HL-60 (cell line): ENCODE measurements at regions not wholly inside any gene's neighbourhood (a gene's known extent, or its start where the extent isn't known, plus 50 kb on each side); places are given as distances from the start of the nearest gene placed in this dataset.

Experiments used
- POLR2AphosphoS5 ChIP-seq: IDR thresholded peaks from 2 replicates; pipeline ENCODE4 v1.6.1; 2012; ENCODE audit warnings: low read depth
- SPI1 ChIP-seq: IDR thresholded peaks from 2 replicates; pipeline ENCODE4 v1.6.1; 2012; ENCODE audit warnings: low read depth, mild to moderate bottlenecking, borderline replicate concordance
- TF ChIP-seq, protein P1 (sequence below): IDR thresholded peaks from one replicate; pipeline ENCODE4 v1.5.1; 2011; ENCODE audit warnings: low read length, control low read depth, inconsistent platforms; ENCODE audit not compliant: insufficient read depth
- TF ChIP-seq, protein P2 (sequence below): IDR thresholded peaks from 2 replicates; pipeline ENCODE4 v1.6.1; 2012; ENCODE audit warnings: low read depth; ENCODE audit not compliant: insufficient replicate concordance

DNA sequence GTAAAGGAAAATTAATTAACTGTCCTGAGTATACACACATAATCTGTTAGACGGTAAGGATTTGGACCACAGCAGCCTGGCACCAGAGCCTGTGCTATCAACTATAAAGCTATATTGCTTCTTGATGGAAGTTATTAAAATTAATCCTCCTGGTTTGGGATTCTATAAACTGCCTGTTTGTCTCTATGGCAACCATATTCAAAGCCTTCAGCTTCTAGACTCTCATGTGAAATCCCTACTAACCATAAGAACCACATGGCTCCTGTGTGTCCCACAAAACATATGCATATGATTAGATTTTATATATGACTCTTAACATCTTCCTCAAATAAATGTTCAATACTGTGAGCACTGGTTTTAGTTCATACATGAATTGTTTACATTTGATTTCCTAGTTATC lies 380.8 kb downstream of the ANKRD50 start:
- TF ChIP-seq, protein P1, sequence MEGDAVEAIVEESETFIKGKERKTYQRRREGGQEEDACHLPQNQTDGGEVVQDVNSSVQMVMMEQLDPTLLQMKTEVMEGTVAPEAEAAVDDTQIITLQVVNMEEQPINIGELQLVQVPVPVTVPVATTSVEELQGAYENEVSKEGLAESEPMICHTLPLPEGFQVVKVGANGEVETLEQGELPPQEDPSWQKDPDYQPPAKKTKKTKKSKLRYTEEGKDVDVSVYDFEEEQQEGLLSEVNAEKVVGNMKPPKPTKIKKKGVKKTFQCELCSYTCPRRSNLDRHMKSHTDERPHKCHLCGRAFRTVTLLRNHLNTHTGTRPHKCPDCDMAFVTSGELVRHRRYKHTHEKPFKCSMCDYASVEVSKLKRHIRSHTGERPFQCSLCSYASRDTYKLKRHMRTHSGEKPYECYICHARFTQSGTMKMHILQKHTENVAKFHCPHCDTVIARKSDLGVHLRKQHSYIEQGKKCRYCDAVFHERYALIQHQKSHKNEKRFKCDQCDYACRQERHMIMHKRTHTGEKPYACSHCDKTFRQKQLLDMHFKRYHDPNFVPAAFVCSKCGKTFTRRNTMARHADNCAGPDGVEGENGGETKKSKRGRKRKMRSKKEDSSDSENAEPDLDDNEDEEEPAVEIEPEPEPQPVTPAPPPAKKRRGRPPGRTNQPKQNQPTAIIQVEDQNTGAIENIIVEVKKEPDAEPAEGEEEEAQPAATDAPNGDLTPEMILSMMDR = no peak
- TF ChIP-seq, protein P2, sequence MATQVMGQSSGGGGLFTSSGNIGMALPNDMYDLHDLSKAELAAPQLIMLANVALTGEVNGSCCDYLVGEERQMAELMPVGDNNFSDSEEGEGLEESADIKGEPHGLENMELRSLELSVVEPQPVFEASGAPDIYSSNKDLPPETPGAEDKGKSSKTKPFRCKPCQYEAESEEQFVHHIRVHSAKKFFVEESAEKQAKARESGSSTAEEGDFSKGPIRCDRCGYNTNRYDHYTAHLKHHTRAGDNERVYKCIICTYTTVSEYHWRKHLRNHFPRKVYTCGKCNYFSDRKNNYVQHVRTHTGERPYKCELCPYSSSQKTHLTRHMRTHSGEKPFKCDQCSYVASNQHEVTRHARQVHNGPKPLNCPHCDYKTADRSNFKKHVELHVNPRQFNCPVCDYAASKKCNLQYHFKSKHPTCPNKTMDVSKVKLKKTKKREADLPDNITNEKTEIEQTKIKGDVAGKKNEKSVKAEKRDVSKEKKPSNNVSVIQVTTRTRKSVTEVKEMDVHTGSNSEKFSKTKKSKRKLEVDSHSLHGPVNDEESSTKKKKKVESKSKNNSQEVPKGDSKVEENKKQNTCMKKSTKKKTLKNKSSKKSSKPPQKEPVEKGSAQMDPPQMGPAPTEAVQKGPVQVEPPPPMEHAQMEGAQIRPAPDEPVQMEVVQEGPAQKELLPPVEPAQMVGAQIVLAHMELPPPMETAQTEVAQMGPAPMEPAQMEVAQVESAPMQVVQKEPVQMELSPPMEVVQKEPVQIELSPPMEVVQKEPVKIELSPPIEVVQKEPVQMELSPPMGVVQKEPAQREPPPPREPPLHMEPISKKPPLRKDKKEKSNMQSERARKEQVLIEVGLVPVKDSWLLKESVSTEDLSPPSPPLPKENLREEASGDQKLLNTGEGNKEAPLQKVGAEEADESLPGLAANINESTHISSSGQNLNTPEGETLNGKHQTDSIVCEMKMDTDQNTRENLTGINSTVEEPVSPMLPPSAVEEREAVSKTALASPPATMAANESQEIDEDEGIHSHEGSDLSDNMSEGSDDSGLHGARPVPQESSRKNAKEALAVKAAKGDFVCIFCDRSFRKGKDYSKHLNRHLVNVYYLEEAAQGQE = no peak
- TF ChIP-seq POLR2AphosphoS5 (no peak), SPI1 (no peak)
